SJSA1 (cell line): ENCODE measurements at regions not wholly inside any gene's neighbourhood (a gene's known extent, or its start where the extent isn't known, plus 50 kb on each side); places are given as distances from the start of the nearest gene placed in this dataset.
"Not testable (repeated sequence)": the region's sequence is repeated elsewhere in the genome, so short reads cannot be mapped to it uniquely, and the experiment has no call there.

Experiments
- DNase-seq, 2 experiments: peaks; one replicate each; pipeline ENCODE4 v3.0.0-alpha.2; 2015 to 2020; ENCODE audit warnings: low spot score in 2 of 2, low read depth in 1 of 2
- H3K27ac ChIP-seq: fragments of 250-450 bp; sonication (Bioruptor Pico); 2 replicates; pipeline ENCODE4 v1.5.1; 2020; ENCODE audit warnings: mild to moderate bottlenecking, moderate library complexity
- H3K27me3 ChIP-seq: fragments of 250-450 bp; sonication (Bioruptor Pico); replicated peaks from 2 replicates; pipeline ENCODE4 v1.5.1; 2020; ENCODE audit warnings: mild to moderate bottlenecking, moderate library complexity
- H3K36me3 ChIP-seq: fragments of 250-450 bp; sonication (Bioruptor Pico); 2 replicates; pipeline ENCODE4 v1.5.1; 2020; ENCODE audit warnings: mild to moderate bottlenecking
- H3K4me1 ChIP-seq: fragments of 250-450 bp; sonication (Bioruptor Pico); replicated peaks from 2 replicates; pipeline ENCODE4 v1.6.1; 2021; ENCODE audit warnings: mild to moderate bottlenecking
- H3K4me3 ChIP-seq: fragments of 250-450 bp; sonication (Bioruptor Pico); 2 replicates; pipeline ENCODE4 v1.5.1; 2020; ENCODE audit warnings: mild to moderate bottlenecking
- H3K9me3 ChIP-seq: fragments of 250-450 bp; sonication (Bioruptor Pico); replicated peaks from 2 replicates; pipeline ENCODE4 v1.5.1; 2020; ENCODE audit warnings: mild to moderate bottlenecking

GRCh38 chr6:116982401-116982800 is 105.4 kb downstream of the RFX6 start:
- H3K4me3 ChIP-seq = no peak overlapping the region
- no peaks in the 10 kb centered on the region for H3K4me1 ChIP-seq
- no peaks in the 10 kb centered on the region for H3K27me3 ChIP-seq
- H3K27ac ChIP-seq = no peak overlapping the region
- H3K9me3 ChIP-seq = 0 out of 2 replicates have a peak, but pooled peaks cover 3% of the 10 kb centered on the region
- no peak for DNase-seq
- H3K36me3 ChIP-seq = no peaks in the 10 kb centered on the region

GRCh38 chr6:116983375-116983774 is 106.3 kb downstream of the RFX6 start:
- Histone ChIP-seq H3K27me3 (no peaks in the 10 kb centered on the region), H3K9me3 (0 out of 2 replicates have a peak, but pooled peaks cover 3% of the 10 kb centered on the region), H3K4me3 (no peak overlapping the region), H3K27ac (no peak overlapping the region), H3K4me1 (no peaks in the 10 kb centered on the region), H3K36me3 (no peaks in the 10 kb centered on the region)
- DNase-seq = no peak

- no peaks in the 10 kb centered on the region for H3K36me3 ChIP-seq
- 0 out of 2 replicates have a peak, but pooled peaks cover 3% of the 10 kb centered on the region for H3K9me3 ChIP-seq
- no peak for DNase-seq
- no peaks in the 10 kb centered on the region for H3K27me3 ChIP-seq
- no peak overlapping the region for H3K4me3 ChIP-seq
- no peak overlapping the region for H3K27ac ChIP-seq
- H3K4me1 ChIP-seq = no peaks in the 10 kb centered on the region
Measured at GRCh38 chr6:116986819-116987218, 109.8 kb downstream of the RFX6 start.

DNA sequence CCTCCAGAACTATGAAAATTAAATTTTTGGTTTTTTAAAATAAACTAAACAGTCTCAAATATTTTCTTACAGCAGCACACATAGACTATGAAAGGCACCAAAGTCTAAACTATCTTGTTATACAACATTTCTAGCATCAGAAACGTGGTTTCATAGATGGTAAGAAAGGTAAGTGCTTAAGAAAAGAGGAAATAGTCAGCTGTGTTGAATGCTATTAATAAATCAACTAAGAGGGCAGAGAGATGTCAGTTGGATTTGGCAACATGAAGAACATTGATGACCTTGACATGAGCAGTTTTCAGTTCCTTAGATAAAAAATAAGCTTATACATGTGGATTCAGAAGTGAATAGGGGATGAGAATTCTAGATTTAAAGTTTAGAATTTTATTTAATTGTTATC is 113.6 kb downstream of the RFX6 start:
- Histone ChIP-seq H3K27ac (no peak overlapping the region), H3K9me3 (no peaks in the 10 kb centered on the region), H3K4me1 (no peaks in the 10 kb centered on the region), H3K4me3 (no peak overlapping the region), H3K36me3 (no peaks in the 10 kb centered on the region), H3K27me3 (no peaks in the 10 kb centered on the region)
- no peak for DNase-seq

GRCh38 chr6:116992546-116992945 is 115.5 kb downstream of the RFX6 start:
- no peak overlapping the region for H3K27ac ChIP-seq
- no peaks in the 10 kb centered on the region for H3K9me3 ChIP-seq
- H3K4me1 ChIP-seq = 0 out of 2 replicates have a peak, but pooled peaks cover 3% of the 10 kb centered on the region
- H3K27me3 ChIP-seq = no peaks in the 10 kb centered on the region
- no peaks in the 10 kb centered on the region for H3K36me3 ChIP-seq
- no peak overlapping the region for H3K4me3 ChIP-seq
- no peak for DNase-seq

- Histone ChIP-seq H3K27me3 (no peaks in the 10 kb centered on the region), H3K4me3 (no peak overlapping the region), H3K27ac (no peak overlapping the region), H3K9me3 (no peaks in the 10 kb centered on the region), H3K36me3 (no peaks in the 10 kb centered on the region), H3K4me1 (0 out of 2 replicates have a peak, but pooled peaks cover 3% of the 10 kb centered on the region)
- DNase-seq = no peak
Measured at GRCh38 chr6:116994447-116994846, 117.4 kb downstream of the RFX6 start.

DNA sequence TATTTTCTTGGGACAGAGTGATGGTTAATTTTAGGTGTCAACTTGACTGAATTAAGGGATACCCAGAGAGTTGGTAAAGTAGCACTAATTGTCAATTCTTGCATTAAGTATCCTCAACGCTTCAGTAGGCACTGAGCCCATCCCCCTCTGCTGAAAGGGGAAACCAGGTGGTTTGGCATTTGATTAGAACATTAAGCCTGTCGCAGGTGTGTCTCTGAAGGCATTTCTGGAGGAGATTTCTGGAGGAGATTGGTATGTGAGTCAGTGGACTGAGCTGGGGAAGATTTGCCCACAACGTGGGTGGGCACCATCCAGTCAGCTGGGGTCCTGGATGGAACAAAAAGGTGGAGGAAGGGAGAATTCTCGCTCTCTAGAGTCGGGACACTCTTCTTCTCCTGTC is 119.8 kb downstream of the RFX6 start:
- DNase-seq = no peak

DNA sequence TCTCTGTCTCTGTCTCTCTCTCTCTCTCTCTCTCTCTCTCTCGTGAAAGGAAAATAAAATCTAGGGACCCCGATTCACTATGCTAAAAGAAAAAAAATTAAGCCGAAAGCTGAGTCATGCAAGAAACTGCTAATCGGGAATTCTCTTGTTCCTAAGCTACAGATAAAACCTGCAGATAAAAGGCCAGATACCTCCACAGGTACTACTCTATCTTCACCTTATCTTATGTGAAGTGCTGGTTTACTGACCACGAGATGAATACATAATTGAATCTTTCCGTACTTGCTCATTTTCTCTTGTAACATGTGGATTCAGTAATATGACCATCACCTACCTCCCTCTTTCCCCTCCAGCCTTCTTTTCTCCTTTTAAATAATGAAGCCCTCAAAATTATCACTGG is 120.5 kb downstream of the RFX6 start:
- H3K27ac ChIP-seq = no peak overlapping the region
- H3K4me3 ChIP-seq = no peak overlapping the region
- H3K9me3 ChIP-seq = no peaks in the 10 kb centered on the region
- H3K36me3 ChIP-seq = no peaks in the 10 kb centered on the region
- H3K4me1 ChIP-seq = peaks cover 16% of the 10 kb centered on the region
- no peaks in the 10 kb centered on the region for H3K27me3 ChIP-seq
- no peak for DNase-seq

More for the DNA sequence above, 119.8 kb downstream of the RFX6 start:
- Histone ChIP-seq H3K36me3 (no peaks in the 10 kb centered on the region), H3K4me1 (peaks cover 15% of the 10 kb centered on the region), H3K27ac (no peak overlapping the region), H3K4me3 (no peak overlapping the region), H3K27me3 (no peaks in the 10 kb centered on the region), H3K9me3 (no peaks in the 10 kb centered on the region)

- H3K9me3 ChIP-seq = no peaks in the 10 kb centered on the region
Measured at GRCh38 chr6:117007659-117008058, 130.6 kb downstream of the RFX6 start.

GRCh38 chr6:117008618-117009017 is 131.6 kb downstream of the RFX6 start:
- Histone ChIP-seq H3K4me3 (no peak overlapping the region), H3K4me1 (peaks cover 42% of the 10 kb centered on the region), H3K27me3 (no peaks in the 10 kb centered on the region), H3K27ac (no peak overlapping the region), H3K36me3 (no peaks in the 10 kb centered on the region), H3K9me3 (no peaks in the 10 kb centered on the region)
- no peak for DNase-seq

More at GRCh38 chr6:117007659-117008058, 130.6 kb downstream of the RFX6 start:
- no peak overlapping the region for H3K4me3 ChIP-seq
- H3K27me3 ChIP-seq = no peaks in the 10 kb centered on the region
- peak in 1 of 2 experiments; percentile 34 for DNase-seq
- no peaks in the 10 kb centered on the region for H3K36me3 ChIP-seq
- peak overlapping the region; percentile 34 for H3K27ac ChIP-seq
- H3K4me1 ChIP-seq = peaks cover 49% of the 10 kb centered on the region

DNA sequence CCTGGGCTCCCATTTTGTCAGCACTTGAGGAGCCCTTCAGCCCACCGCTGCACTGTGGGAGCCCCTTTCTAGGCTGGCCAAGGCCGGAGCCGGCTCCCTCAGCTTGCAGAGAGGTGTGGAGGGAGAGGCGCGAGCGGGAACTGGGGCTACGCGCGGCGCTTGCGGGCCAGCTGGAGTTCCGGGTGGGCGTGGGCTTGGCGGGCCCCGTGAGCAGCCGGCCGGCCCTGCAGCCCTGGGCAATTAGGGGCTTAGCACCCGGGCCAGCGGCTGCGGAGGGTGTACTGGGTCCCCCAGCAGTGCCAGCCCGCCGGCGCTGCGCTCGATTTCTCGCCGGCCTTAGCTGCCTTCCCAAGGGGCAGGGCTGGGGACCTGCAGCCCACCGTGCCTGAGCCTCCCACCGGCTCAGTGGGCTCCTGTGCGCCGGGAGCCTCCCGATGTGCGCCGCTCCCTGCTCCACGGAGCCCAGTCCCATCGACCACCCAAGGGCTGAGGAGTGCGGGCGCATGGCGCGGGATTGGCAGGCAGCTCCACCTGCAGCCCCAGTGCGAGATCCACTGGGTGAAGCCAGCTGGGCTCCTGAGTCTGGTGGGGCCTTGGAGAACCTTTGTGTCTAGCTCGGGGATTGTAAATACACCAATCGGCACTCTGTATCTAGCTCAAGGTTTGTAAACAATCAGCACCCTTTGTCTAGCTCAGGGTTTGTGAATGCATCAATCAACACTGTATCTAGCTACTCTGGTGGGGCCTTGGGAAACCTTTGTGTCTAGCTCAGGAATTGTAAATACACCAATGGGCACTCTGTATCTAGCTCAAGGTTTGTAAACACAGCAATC is 137.8 kb downstream of the RFX6 start:
- not testable (repeated sequence) for H3K27me3 ChIP-seq, DNase-seq, H3K9me3 ChIP-seq, H3K4me3 ChIP-seq, H3K36me3 ChIP-seq, H3K4me1 ChIP-seq, H3K27ac ChIP-seq

GRCh38 chr6:117015474-117015804 is 138.4 kb downstream of the RFX6 start:
- H3K27ac ChIP-seq, H3K4me3 ChIP-seq, H3K9me3 ChIP-seq, H3K36me3 ChIP-seq, DNase-seq, H3K4me1 ChIP-seq, H3K27me3 ChIP-seq: not testable (repeated sequence)

- Histone ChIP-seq H3K4me3 (no peak overlapping the region), H3K36me3 (no peaks in the 10 kb centered on the region), H3K27me3 (no peaks in the 10 kb centered on the region), H3K27ac (no peak overlapping the region), H3K9me3 (no peaks in the 10 kb centered on the region), H3K4me1 (no peaks in the 10 kb centered on the region)
- DNase-seq = no peak
Measured at GRCh38 chr6:117018771-117019170, 141.7 kb downstream of the RFX6 start.

- Histone ChIP-seq H3K27ac (no peak overlapping the region), H3K27me3 (no peaks in the 10 kb centered on the region), H3K4me1 (no peaks in the 10 kb centered on the region), H3K9me3 (no peaks in the 10 kb centered on the region), H3K36me3 (no peaks in the 10 kb centered on the region), H3K4me3 (no peak overlapping the region)
- DNase-seq = no peak
Measured at GRCh38 chr6:117022774-117023173, 145.7 kb downstream of the RFX6 start.

DNA sequence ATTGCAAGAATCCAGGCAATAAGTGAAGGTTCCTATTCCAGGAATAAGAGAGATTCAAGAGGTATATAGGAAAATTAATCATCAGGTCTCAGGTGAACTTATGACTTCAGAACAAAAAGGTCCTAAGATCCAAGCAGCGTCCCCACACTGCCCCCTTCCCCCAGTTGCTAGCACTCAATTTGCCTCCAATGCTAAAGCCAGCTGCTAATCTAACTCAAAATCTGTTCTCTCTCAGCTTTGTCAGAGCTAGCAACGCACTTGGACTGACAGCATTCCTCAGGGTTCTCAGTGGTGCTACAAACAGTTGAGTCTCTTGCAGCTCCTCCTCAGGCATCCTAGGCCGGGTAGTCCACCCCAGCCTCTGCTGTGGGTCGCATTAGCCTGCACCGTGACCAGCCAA is 148.3 kb downstream of the RFX6 start:
- DNase-seq = no peak
- no peak overlapping the region for H3K4me3 ChIP-seq
- H3K4me1 ChIP-seq = no peaks in the 10 kb centered on the region
- H3K27ac ChIP-seq = no peak overlapping the region
- H3K36me3 ChIP-seq = no peaks in the 10 kb centered on the region
- H3K27me3 ChIP-seq = no peaks in the 10 kb centered on the region
- H3K9me3 ChIP-seq = no peaks in the 10 kb centered on the region
